ENCODE measurements at regions not wholly inside any gene's neighbourhood (a gene's known extent, or its start where the extent isn't known, plus 50 kb on each side); places are given as distances from the start of the nearest gene placed in this dataset.

DNA sequence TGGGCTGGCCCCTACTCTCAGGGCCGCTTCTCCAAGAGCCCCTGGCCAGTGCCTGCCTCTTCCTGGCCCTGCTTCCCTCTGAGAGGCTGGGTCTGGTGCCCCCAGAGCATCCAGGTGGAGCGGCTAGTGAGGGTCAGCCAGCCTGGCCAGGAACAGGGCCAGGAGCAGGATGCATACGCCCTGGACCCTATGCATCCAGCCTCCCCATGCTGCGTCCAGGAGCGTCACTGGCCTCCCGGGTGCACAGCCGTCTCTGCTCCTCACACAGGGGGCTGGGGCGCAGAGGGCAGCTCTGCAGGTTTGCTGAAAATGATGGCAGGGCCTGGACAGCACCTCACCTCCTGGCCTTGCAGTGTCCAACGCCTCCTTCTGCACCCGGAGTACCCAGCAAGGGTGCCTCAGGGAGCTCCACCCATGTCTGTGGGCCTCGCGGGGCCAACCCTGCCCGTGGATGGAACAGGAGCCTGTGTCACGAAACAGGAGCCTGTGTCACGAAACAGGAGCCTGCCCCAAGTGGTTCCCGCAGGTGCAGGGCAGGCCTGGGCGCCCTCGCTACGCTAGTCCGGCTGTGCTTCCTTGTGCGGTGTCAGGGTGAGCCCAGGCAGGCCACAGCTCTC, 246.2 kb upstream of the PPP2R2D start:
- H3T11ph ChIP-seq (ENCODE audit: low read length) = no peak overlapping the region
- H3K27me3 Mint-ChIP-seq (ENCODE audit: low read depth) = peaks cover 10% of the 10 kb centered on the region
- H3K27ac ChIP-seq (ENCODE audit: insufficient read length, low read depth, low read length) = no peak overlapping the region
- H3K4ac ChIP-seq (ENCODE audit: low read depth, low read length) = no peak overlapping the region
- no peak overlapping the region; a peak in 1 of 5 replicates for H3K4me3 Mint-ChIP-seq
- peaks cover 9% of the 10 kb centered on the region; the same call in 1 of the 2 replicates for H3K4me1 ChIP-seq (ENCODE audit: insufficient read depth, low read length)
- DNase-seq = peak; percentile 34
- H4K5ac ChIP-seq (ENCODE audit: insufficient read length, low read depth, low read length) = no peak overlapping the region
- H2BK120ac ChIP-seq (ENCODE audit: low read depth, low read length, poor library complexity, severe bottlenecking) = no peak overlapping the region
- no peaks in the 10 kb centered on the region for H3K79me2 ChIP-seq (ENCODE audit: insufficient read depth, low read length)
- no peaks in the 10 kb centered on the region for H3K36me3 Mint-ChIP-seq (ENCODE audit: insufficient read depth in 1 of 3, low read depth in 3 of 3)
- no peak overlapping the region for H4K8ac ChIP-seq (replicated peaks; ENCODE audit: insufficient read length, low read depth, low read length)
- H2AFZ ChIP-seq (ENCODE audit: low read length) = no peak overlapping the region
- no peak overlapping the region for H3K18ac ChIP-seq (ENCODE audit: insufficient read length, low read depth, low read length)
- H3K4me2 ChIP-seq (ENCODE audit: insufficient read depth, insufficient read length, low read length) = no peak overlapping the region
- H3K9me3 Mint-ChIP-seq = 0 out of 5 replicates have a peak, but pooled peaks cover 0 to under 1% of the 10 kb centered on the region in 2 experiments
- H3K4me1 Mint-ChIP-seq = peaks cover 27 to 30% of the 10 kb centered on the region in 2 experiments
- H3K9me3 ChIP-seq (ENCODE audit: control insufficient read depth, low read depth, low read length) = no peaks in the 10 kb centered on the region
- H4K20me1 ChIP-seq (ENCODE audit: control insufficient read depth, insufficient read depth, insufficient read length) = no peaks in the 10 kb centered on the region
- H2BK12ac ChIP-seq (ENCODE audit: insufficient read length, low read depth, low read length) = no peak overlapping the region
- no peak for TF ChIP-seq CTCF (conservative IDR thresholded peaks at IDR 0.05)
- WGBS (ENCODE audit: extremely low coverage, insufficient read length, low lambda C conversion rate) = no CpG with 5 or more reads among the region's 21 CpGs
- H2AK5ac ChIP-seq (ENCODE audit: insufficient read length, low read length) = no peak overlapping the region
- no peak overlapping the region; the same call in 1 of the 2 replicates for H3K14ac ChIP-seq (ENCODE audit: insufficient read depth, low read length)
- H3K23ac ChIP-seq (ENCODE audit: insufficient read length, low read depth, low read length) = no peak overlapping the region
- H2BK15ac ChIP-seq (ENCODE audit: low read depth, low read length) = no peak overlapping the region
- H3K79me1 ChIP-seq (ENCODE audit: insufficient read depth, low read depth, low read length, poor library complexity, severe bottlenecking) = no peaks in the 10 kb centered on the region
- no peak overlapping the region for H3K56ac ChIP-seq (ENCODE audit: insufficient read length, low read depth, low read length)
- H3K23me2 ChIP-seq (ENCODE audit: insufficient read length, low read depth, low read length, poor library complexity, severe bottlenecking) = no peaks in the 10 kb centered on the region
- no peak overlapping the region for H2BK5ac ChIP-seq (ENCODE audit: insufficient read length, low read length)
- no peak overlapping the region for H4K91ac ChIP-seq (ENCODE audit: insufficient read length, low read depth, low read length)
- H3K27me3 ChIP-seq (ENCODE audit: insufficient read depth, low read length) = no peaks in the 10 kb centered on the region
- H3K9ac ChIP-seq (ENCODE audit: extremely low read depth, insufficient read length, low read length) = no peak overlapping the region
- no peak overlapping the region for H2BK20ac ChIP-seq (ENCODE audit: low read depth, low read length, poor library complexity, severe bottlenecking)
- peak overlapping the region in 1 of 3 experiments; percentile 82; a peak in 2 of 7 replicates for H3K27ac Mint-ChIP-seq
